Limb (tissue), 2 donors: ENCODE measurements at regions not wholly inside any gene's neighbourhood (a gene's known extent, or its start where the extent isn't known, plus 50 kb on each side); places are given as distances from the start of the nearest gene placed in this dataset.
"Not testable (repeated sequence)": the region's sequence is repeated elsewhere in the genome, so short reads cannot be mapped to it uniquely, and the experiment has no call there.

Experiments used
- DNase-seq, 2 donors: peaks; one replicate each; pipeline ENCODE4 v3.0.0-alpha.2; 2016; ENCODE audit errors: extremely low spot score in 2 of 2

DNA sequence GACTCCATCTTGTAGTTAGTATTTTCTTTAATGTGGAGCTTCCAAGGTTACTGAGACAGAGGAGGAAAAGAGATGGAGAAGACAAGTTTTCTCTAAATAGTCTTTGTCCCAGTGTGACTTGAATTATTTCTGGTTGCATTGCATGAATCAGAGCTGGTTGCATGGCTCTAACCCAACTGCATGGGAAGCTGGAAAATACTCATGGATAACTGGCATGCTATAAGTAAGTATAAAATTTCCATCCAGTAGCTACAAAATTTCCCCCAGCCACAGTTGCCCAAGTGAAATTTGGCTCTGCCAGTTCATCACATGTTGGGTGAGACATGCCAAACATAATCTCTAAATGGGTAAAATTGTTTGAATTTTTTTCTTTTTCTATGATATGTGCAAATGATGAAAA, 1161.5 kb downstream of the CDH11 start:
- no peak for DNase-seq

DNA sequence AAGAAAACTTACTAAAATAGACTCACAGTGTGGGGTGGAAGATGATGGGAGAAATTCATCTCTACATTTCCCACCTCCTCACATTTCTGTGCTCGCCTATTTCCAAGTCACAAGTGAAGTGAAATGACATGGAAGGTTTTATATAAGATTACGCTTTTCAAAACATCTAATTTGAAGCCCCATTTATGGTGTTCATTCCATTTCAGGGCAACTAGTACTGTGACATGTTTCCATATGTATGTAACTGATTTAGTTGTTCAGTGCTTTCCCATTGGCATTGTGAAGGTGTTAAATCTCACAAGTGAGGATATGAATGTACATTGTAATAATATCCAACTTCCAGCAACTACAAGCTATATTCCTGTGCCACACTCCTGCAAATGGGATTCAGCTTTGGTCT, 1174.8 kb downstream of the CDH11 start:
- DNase-seq, result no peak

DNA sequence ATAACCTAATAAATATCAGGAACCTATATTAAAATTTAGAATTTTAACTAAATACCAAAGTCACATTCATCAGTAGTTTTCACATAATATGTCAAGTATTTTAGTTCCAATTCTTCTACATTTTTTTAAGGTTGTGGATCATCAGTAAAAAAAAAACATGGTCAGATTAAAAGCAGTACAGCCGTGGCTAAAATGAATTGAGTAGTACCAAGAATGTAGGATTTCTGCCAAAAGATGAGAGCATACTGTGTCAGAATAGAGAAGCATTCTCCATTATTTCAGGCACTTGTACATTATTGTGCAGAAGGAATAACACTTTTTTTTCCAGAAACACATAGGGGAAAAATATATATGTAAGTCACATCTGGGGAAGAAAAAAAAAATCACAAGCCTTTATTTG, 1176.1 kb downstream of the CDH11 start:
- DNase-seq, result no peak

DNA sequence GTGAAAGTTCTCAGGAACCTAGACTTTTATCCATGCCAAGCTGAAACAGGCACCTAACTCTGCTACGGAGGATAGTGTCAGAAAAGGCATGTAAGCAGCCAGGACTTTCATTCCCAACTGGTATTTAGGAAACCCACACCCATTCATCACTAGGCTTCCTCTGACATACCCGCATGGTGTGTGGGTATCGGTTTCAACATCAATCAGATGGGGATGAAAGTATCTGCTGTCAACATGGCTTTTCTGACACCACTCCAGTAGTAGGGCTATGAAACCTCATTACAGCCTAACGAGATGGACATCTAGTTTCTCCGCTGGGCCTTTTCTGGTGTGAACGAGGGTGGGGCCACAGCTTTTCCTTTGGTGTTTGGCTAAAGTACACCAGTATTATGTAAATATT, 1178.3 kb downstream of the CDH11 start:
- DNase-seq, result no peak

DNA sequence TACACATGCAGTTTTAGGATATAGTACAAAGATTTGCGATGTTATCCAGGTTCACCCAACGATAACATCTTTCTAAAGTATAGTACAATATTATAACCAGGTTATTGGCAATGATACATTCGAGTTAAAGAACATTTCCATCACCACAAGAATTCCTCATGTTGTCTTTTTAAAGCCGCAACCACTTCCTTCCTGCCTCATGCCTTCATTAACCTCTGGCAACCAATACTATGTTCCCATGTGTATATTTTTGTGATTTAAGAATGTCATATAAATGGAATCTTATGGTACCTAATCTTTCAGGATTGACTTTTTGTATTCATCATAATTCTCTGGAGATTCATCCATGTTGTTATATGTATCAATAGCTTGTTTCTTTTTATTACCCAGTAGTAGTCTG, 1183.2 kb downstream of the CDH11 start:
- no peak for DNase-seq

DNA sequence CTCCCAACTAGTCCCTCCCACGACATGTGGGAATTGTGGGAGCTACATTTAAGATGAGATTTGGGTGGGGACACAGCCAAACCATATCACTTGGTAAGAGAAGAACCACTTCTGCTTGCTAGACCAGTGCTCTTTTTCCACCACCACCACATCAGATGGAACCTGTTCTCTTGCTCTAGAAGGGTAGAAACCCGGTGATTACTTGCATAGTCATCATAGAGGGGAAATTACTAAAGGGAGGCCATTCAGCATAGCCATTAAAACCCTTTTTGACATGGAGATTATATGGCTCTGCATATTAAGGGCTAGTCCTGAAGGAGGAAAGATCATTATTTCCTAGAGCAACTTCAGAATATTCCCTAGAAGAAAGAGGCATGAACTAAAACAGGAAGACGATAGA, 1188.0 kb downstream of the CDH11 start:
- no peak for DNase-seq

DNA sequence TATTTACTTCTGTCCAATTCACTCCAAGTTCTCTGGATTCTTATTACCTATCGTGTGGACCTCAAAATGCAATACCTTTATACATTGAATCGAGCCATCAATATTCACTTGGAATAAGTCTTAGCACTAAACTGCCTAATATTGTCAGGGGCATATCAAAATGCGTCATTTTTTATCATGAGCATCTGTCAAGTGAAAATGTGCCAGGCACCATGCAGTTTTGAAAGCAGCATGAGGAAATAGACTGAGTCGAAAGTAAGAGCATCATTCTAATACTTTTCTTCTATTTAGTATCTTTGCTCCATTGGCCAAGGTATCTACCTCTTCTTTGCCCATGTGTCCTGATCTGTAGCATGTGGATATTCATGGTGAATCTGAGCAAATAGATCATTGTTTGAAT, 1193.4 kb downstream of the CDH11 start:
- no peak for DNase-seq

DNA sequence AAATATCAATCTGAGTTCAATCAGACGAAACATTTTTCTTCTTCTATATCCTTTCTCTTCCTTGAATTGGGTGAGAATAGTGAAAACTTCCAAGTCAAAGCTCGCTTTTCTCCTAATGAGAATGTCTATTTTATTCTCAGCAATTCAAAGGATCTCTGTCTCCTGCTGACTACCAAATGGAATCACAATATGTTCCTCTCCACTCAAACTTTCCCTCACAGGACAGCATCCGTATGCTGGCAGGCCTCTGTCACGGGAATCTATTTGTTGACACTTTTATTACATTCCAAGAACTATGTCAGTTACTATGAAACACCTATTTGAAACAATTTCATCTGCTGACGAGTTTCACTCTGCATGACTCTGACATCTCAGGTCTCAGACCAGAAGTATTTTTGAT, 1196.6 kb downstream of the CDH11 start:
- DNase-seq, result no peak

DNA sequence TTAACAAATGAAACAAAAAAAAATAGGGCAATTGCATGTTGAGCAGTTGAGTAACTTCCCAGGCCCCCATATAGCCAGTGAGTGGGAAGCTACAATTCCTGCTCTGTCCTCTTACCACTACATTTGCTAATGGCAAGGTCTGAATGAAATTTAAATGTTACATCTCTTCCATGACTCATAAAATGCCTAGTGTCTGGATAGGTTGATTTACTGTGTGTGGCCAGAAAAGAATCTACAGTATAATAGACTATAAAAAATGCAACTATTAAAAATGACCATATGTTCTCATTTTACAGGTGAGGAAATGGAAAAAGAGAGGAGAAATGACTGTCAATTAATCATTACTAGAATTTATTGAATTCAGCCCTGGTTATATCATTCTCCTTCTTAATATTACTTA, 1199.3 kb downstream of the CDH11 start:
- no peak for DNase-seq

DNA sequence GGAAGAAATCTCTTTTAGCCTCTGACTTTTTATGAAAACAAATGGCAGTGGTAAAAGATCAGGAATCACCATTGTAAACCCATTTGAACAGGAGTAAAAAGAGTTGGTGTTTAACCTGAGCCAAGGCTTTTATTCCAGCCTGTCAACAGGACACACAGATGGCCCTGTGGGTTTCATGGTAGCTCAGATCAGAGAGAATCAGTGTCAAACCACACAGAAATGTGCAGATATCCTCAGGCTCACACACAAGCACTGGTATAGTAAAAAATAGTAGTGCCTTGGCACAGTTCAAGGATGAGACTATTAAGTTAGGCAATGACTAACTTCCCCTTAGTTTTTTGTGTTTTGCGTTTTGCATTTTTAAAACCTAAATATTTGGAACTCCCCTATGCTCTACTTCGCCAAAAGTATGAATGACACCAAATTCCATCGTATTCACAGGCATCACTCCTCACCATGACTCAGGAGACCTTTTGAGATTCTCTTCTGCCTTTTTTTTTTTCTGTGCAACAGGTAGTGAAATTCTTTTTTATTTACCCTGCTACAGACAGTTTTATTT, 1200.0 kb downstream of the CDH11 start:
- DNase-seq, result no peak

DNA sequence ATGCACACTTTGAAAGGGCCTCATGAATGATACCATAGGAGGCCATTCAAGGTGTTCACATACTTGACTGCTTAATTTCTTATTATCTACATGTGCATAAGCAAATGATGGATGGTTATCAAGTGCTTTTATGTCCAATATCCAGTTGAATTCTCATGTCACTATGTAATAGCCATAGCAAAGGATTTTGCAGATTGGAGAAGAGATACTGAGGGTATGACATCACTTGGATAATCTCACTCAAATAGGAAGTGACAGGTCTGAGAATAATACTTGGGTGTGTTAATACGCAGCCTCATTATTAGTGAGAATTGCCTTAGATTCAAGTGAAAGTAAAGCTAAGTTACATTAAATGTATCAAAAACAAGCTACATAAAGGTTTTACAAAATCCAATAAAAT, 1208.6 kb downstream of the CDH11 start:
- no peak for DNase-seq

DNA sequence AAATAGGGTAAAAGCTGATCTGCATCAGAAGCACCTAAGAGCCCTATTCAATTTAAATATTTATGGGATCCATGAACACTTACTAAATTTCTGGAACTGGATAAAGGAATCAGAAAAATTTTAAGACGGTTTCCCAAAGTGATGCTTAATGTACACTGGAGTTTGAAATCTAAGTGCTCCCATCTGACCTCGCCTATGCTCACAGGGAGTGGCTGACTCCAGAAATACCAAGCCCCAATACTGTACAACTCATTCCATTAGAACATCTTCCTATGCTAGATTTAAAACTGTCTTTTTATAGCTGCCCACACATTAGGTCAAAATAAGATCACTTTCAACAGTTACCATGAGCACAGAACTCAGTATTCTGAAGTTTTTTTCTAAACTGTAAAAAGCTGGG, 1214.6 kb downstream of the CDH11 start:
- no peak for DNase-seq

DNA sequence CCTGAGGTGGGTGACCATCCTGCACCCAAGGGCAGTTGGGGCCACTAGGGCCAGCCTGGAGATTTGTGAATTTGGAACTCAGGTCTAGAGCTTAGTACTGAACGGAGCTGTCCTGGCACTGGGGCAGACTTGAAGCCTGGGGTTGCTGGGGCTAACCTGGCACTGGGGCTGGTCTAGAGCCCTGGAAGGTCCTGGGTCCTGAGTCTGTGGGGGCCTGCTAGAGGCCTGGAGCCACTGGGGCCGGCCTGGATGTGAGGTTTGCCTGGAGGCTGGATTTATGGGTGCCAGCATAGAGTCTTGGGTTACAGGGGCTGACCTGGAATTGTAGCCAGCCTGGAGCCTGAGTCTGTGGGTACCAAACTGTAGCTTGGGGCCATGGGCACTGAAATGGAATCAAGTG, 1216.9 kb downstream of the CDH11 start:
- no peak for DNase-seq

DNA sequence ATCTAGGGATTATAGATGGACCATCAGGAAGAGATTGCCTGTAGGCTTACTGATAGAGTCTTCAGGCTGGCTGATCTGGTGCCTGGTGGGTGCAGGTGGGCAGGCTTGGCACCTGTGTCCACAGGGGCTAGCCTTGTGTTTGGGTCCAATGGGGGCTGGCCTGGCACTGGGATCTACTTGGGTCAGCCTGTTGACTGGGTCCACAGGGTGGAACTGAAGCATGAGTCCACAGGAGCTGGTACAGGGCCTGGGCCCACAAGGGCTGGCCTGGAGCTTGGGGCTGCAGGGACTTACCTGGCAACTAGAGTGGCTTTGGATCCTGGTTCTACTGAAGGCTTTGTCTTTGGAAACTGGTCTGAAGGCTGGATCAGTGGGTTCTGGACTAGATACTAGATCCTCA, 1217.7 kb downstream of the CDH11 start:
- no peak for DNase-seq

DNA sequence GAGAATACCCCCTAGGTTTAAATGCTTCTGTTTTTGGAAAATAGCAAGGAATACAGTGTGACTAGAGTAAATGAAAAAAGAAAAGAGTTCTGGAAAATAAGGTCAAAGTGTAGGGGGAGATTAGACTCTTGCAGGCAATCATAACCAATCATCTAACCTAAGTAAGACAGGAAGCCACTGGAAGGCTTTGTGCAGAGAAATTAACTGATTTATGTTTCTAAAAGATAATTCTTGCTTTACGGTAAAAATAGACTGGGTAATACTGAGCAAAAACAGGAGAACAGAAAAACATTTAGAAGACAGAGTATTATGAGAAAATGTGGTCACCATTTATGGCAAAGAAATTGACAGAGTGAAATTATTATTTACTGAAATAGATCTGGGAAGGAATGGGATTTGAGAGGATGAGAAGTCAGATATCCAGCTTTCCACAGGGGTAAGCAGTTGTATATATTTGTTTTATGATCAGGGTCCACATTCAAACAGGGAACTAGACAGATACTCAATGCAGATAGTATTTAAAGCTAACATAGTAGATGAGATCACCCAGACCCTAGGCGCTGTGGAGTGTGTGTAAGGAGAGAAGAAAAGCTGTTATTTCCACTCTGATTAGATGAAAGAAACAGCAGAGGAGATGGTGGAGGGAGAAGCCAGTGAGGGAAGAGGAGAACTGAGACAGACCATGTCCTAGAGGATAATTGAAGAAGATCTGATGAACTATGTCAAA, 1225.3 kb downstream of the CDH11 start:
- no peak for DNase-seq

DNA sequence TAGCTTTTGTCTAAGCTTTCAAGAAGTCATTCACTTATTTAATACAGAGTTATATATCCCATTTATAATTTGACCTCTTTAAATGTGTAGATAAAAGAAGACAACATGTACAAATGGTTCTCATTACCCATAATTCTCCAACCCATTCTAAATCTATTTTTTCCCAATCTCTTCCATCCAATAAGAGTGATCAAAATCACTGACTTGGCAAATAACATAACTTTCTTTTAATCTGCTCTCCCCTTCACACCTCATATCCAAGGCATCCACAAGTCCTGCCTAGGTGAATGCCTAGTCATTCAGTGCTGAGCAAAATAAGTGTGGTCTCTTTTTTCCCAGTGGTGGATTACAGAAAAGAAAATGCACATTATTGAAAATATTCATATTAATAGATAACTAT, 1231.1 kb downstream of the CDH11 start:
- DNase-seq, result no peak

DNA sequence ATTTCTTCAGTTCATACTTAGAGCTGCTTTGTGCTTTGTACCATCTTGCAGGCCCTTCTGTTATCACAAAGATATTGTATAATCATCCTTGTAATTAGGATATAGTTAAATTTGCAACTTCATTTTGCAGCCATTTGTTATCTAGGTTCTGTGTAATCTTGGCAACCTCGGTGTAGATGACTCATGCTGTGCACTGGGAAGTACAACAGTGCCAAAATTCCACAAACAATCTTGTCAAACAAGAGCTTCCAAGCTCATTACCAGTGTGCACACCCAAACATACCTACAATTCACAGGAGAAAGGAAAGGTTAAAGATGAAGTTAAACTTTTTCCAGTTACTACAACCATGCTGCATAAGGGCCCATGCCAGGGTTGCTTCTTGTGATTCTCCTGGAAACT, 1231.8 kb downstream of the CDH11 start:
- DNase-seq, result no peak

DNA sequence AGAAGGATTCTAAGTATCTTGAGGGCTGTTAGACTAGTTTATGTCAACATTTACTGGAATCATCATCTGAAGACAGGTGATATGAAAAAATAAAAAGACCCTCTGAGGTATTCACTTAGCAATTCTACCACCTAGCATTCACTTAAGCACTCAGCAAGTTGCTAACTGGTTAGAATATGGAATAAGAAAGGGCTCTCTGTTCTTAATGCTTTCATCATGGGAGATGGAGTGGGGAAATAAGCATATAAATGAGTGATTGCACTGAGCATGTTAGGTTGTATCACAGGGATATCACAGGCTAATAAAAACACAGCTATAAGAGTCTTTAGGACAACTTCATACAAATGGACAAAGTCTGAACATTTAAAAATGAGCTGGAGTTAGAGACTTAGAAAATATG, 1238.8 kb downstream of the CDH11 start:
- no peak for DNase-seq

DNA sequence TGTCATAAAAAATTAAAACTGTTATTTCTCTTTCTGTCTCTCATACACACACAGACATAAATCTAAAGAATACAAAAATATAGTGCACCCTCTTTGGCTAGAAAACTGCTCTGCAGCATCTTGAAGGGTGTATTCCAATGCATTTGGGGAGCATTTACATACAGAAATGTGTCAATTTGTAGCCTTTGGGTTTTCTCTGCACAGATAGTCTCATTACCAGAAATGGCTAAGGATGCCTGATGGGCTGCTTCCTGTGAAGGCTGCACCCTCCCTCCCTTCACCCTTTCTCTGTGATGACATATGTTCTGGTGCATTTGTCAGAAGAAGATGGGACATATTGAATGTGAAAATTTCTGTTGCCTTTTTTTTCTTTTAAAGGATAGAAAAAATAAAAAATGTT, 1239.3 kb downstream of the CDH11 start:
- DNase-seq, result no peak

DNA sequence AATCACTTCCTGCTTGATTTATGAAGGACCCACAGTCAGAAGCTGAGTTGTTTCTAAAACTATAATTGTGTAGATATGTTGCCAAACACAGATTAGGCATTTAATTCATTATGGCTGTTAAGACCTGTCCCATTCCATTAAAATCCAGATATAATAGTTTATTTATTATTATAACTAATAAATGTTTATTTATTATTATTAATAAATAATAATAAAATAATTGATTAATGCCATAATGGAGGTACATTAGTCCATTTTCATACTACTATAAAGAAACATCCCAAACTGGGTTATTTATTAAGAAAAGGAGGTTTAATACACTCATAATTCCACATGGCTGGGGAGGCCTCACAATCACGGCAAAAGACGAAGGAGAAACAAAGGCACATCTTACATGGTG, 1240.9 kb downstream of the CDH11 start:
- DNase-seq, result no peak

DNA sequence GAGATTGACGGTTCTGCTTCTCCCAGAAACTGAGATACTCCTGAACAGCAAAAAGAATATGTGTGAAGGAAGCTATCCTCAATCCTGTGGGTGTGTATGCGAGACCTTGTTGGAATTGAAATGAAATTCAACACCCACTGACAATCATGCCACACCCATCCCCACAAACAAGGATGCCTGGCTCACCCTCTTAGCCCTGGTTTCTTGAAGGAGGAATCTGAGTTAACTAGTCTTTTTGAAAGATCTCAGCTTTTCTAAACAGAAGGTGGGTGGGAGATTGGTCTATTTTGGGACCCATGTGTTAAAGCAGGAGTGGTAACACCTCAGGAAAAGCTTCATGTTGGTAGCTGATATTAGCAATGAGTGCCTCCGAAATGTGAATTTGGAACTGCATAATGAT, 1244.5 kb downstream of the CDH11 start:
- DNase-seq, result no peak

DNA sequence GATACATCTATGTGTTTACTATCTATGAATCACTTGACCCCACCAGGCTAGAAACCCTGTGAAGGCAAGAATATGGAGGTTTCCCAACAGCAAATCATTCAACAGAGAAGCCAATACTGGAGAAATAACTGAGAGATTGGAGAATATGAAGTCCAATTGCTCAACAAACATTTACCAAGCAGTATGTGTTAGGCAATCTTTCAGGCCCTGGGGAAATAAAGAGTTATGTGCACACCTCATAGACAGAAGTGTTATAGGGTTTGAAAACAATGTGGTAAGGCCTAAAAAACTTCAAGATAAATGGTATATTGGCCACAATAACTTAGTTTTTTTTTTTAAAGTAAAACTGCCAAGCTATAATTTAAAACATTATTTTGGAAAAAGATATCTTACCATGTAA, 1245.8 kb downstream of the CDH11 start:
- no peak for DNase-seq

DNA sequence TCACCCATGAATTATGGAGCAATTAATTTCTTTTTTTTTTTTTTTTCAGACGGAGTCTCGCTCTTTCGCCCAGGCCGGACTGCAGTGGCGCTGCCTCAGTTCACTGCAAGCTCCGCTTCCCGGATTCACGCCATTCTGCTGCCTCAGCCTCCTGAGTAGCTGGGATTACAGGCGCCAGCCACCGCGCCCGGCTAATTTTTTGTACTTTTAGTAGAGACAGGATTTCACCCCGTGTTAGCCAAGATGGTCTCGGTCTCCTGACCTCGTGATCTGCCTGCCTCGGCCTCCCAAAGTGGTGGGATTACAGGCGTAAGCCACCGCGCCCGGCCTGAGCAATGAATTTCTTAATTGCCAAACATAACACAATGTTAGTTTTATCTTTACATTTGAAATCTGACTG, 1261.2 kb downstream of the CDH11 start:
- not testable (repeated sequence) for DNase-seq

DNA sequence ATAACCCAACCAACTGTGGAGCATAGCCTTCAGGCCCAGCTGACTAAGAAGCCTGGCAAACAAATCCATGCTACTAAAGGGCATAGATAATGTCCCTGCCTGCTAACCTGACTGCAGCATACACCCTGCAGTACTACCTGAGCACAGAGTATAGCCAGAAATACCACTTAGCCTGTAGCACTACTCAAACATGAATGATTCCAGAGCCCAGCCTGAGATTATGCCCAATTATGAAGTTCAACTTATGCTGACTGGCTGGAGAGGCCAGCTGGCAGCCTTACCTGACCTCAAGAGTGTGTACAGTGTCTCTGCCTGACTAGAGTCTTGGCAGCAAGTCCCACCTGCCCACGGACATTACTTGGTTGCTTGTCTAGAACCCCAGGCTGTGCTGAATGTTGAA, 1265.3 kb downstream of the CDH11 start:
- DNase-seq, result no peak
